ENCODE measurements at regions not wholly inside any gene's neighbourhood (a gene's known extent, or its start where the extent isn't known, plus 50 kb on each side); places are given as distances from the start of the nearest gene placed in this dataset.
"Not testable (repeated sequence)": the region's sequence is repeated elsewhere in the genome, so short reads cannot be mapped to it uniquely, and the experiment has no call there.

- no peak overlapping the region for H3K27ac ChIP-seq (ENCODE audit: low read length)
Observed at GRCh38 chr3:181936774-181937173, 225.0 kb downstream of the SOX2 start.

DNA sequence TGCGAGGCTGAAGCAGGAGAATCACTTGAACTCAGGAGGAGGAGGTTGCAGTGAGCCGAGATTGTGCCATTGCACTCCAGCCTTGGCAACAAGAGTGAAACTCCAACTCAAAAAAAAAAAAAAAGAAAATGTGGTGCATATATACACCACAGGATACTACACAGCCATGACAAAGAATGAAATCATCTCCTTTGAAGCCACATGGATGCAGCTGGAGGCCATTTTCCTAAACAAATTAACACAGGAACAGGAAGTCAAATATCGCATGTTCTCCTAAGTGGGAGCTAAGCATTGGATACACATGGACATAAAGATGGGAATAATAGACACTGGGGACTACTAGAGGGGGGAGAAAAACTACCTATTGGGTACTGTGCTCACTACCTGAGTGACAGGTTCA, 226.9 kb downstream of the SOX2 start:
- not testable (repeated sequence) for H3K27ac ChIP-seq (ENCODE audit: low read length); DNase-seq (ENCODE audit: low read depth, low spot score); H3K4me1 ChIP-seq (ENCODE audit: control insufficient read depth, insufficient read depth, low read length); H3K27me3 ChIP-seq (ENCODE audit: control insufficient read depth, insufficient read depth, low read length); H3K4me3 ChIP-seq (ENCODE audit: low read length); H3K9me3 ChIP-seq (ENCODE audit: control insufficient read depth, insufficient read depth, low read length); H3K36me3 ChIP-seq (ENCODE audit: control insufficient read depth, insufficient read depth, low read length)
- WGBS (ENCODE audit: insufficient coverage, insufficient read length), result no CpG with 5 or more reads among the region's 3 CpGs

More at GRCh38 chr3:181936774-181937173, 225.0 kb downstream of the SOX2 start:
- no CpG with 5 or more reads among the region's 6 CpGs for WGBS (ENCODE audit: insufficient coverage, insufficient read length)
- H3K27me3 ChIP-seq (ENCODE audit: control insufficient read depth, insufficient read depth, low read length), result no peaks in the 10 kb centered on the region
- no peaks in the 10 kb centered on the region for H3K9me3 ChIP-seq (ENCODE audit: control insufficient read depth, insufficient read depth, low read length)
- H3K4me1 ChIP-seq (ENCODE audit: control insufficient read depth, insufficient read depth, low read length), result no peaks in the 10 kb centered on the region; the same call in 1 of the 2 replicates
- no peak for DNase-seq (ENCODE audit: low read depth, low spot score)
- no peak overlapping the region for H3K4me3 ChIP-seq (ENCODE audit: low read length)
- H3K36me3 ChIP-seq (ENCODE audit: control insufficient read depth, insufficient read depth, low read length), result no peaks in the 10 kb centered on the region

- no peaks in the 10 kb centered on the region for H3K27me3 ChIP-seq (ENCODE audit: control insufficient read depth, insufficient read depth, low read length)
- no peak for DNase-seq (ENCODE audit: low read depth, low spot score)
- H3K9me3 ChIP-seq (ENCODE audit: control insufficient read depth, insufficient read depth, low read length), result no peaks in the 10 kb centered on the region
- H3K27ac ChIP-seq (ENCODE audit: low read length), result no peak overlapping the region
- WGBS (ENCODE audit: insufficient coverage, insufficient read length), result no CpG with 5 or more reads among the region's 3 CpGs
- peaks cover 2% of the 10 kb centered on the region; the same call in 1 of the 2 replicates for H3K4me1 ChIP-seq (ENCODE audit: control insufficient read depth, insufficient read depth, low read length)
- H3K36me3 ChIP-seq (ENCODE audit: control insufficient read depth, insufficient read depth, low read length), result no peaks in the 10 kb centered on the region
- no peak overlapping the region for H3K4me3 ChIP-seq (ENCODE audit: low read length)
Observed at GRCh38 chr3:181940703-181941102, 229.0 kb downstream of the SOX2 start.

- DNase-seq (ENCODE audit: low read depth, low spot score), result no peak
- Histone ChIP-seq H3K27ac (ENCODE audit: low read length) (no peak overlapping the region), H3K4me3 (ENCODE audit: low read length) (no peak overlapping the region)
Observed at GRCh38 chr3:181941250-181941649, 229.5 kb downstream of the SOX2 start.

DNA sequence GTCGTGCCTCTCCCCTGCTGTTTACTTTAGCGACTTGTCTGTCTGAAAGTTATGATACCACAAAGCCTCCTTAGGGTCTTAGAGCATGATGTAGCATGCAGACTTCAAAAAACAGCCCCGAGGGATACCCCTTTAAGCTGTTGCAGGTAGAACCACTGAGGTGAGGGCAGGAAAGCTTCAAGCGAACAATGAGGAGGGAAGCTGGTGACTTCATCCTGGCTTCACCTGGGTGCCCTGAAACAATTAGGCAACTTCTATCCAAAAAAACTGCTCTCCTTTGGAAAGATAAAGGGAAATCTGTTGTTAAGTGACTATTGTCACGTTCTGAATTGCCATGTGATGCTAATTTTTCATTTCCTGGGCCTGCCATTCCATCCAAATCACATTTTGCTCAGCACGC, 231.6 kb downstream of the SOX2 start:
- no peaks in the 10 kb centered on the region for H3K27me3 ChIP-seq (ENCODE audit: control insufficient read depth, insufficient read depth, low read length)
- H3K4me1 ChIP-seq (ENCODE audit: control insufficient read depth, insufficient read depth, low read length), result peaks cover 2% of the 10 kb centered on the region; the same call in 1 of the 2 replicates
- no peaks in the 10 kb centered on the region for H3K36me3 ChIP-seq (ENCODE audit: control insufficient read depth, insufficient read depth, low read length)
- no peaks in the 10 kb centered on the region for H3K9me3 ChIP-seq (ENCODE audit: control insufficient read depth, insufficient read depth, low read length)
- WGBS (ENCODE audit: insufficient coverage, insufficient read length), result no CpG with 5 or more reads among the region's 6 CpGs
- H3K4me3 ChIP-seq (ENCODE audit: low read length), result no peak overlapping the region
- H3K27ac ChIP-seq (ENCODE audit: low read length), result no peak overlapping the region
- no peak for DNase-seq (ENCODE audit: low read depth, low spot score)

More at GRCh38 chr3:181941250-181941649, 229.5 kb downstream of the SOX2 start:
- H3K4me1 ChIP-seq (ENCODE audit: control insufficient read depth, insufficient read depth, low read length), result peaks cover 2% of the 10 kb centered on the region; the same call in 1 of the 2 replicates
- H3K9me3 ChIP-seq (ENCODE audit: control insufficient read depth, insufficient read depth, low read length), result no peaks in the 10 kb centered on the region
- H3K36me3 ChIP-seq (ENCODE audit: control insufficient read depth, insufficient read depth, low read length), result no peaks in the 10 kb centered on the region
- WGBS (ENCODE audit: insufficient coverage, insufficient read length), result no CpG with 5 or more reads among the region's 5 CpGs
- no peaks in the 10 kb centered on the region for H3K27me3 ChIP-seq (ENCODE audit: control insufficient read depth, insufficient read depth, low read length)

DNA sequence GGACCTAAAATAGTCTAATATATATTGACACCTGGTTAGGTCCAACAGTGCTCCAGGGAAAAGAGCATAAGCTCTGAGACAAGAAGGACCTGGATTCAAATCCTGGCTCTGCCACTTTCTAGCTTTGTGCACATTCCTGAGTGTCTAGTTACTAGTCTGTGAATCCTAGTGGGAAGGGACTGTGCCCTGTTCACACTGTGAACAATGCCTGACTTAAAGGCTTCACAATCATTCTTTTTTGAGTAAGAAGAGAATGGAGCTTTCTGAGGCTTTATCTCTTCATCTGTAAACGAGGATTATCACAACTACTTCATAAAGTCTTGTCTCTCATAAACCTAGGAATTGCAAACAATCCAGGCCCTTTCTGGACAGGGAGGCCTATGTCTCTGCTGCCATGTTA, 235.9 kb downstream of the SOX2 start:
- no peak overlapping the region for H3K27ac ChIP-seq (ENCODE audit: low read length)
- no peaks in the 10 kb centered on the region for H3K9me3 ChIP-seq (ENCODE audit: control insufficient read depth, insufficient read depth, low read length)
- H3K4me3 ChIP-seq (ENCODE audit: low read length), result no peak overlapping the region
- peaks cover 2% of the 10 kb centered on the region; the same call in 1 of the 2 replicates for H3K4me1 ChIP-seq (ENCODE audit: control insufficient read depth, insufficient read depth, low read length)
- no peaks in the 10 kb centered on the region for H3K27me3 ChIP-seq (ENCODE audit: control insufficient read depth, insufficient read depth, low read length)
- no peak for DNase-seq (ENCODE audit: low read depth, low spot score)
- WGBS (ENCODE audit: insufficient coverage, insufficient read length), result no CpG with 5 or more reads among the region's 1 CpG
- H3K36me3 ChIP-seq (ENCODE audit: control insufficient read depth, insufficient read depth, low read length), result no peaks in the 10 kb centered on the region

GRCh38 chr3:181948286-181948685, 236.6 kb downstream of the SOX2 start:
- Histone ChIP-seq H3K9me3 (ENCODE audit: control insufficient read depth, insufficient read depth, low read length) (no peaks in the 10 kb centered on the region), H3K4me1 (ENCODE audit: control insufficient read depth, insufficient read depth, low read length) (no peaks in the 10 kb centered on the region), H3K4me3 (ENCODE audit: low read length) (no peak overlapping the region), H3K27ac (ENCODE audit: low read length) (no peak overlapping the region), H3K36me3 (ENCODE audit: control insufficient read depth, insufficient read depth, low read length) (no peaks in the 10 kb centered on the region), H3K27me3 (ENCODE audit: control insufficient read depth, insufficient read depth, low read length) (no peaks in the 10 kb centered on the region)
- no CpG with 5 or more reads among the region's 2 CpGs for WGBS (ENCODE audit: insufficient coverage, insufficient read length)
- no peak for DNase-seq (ENCODE audit: low read depth, low spot score)

GRCh38 chr3:181952221-181952620, 240.5 kb downstream of the SOX2 start:
- no peaks in the 10 kb centered on the region for H3K4me1 ChIP-seq (ENCODE audit: control insufficient read depth, insufficient read depth, low read length)
- H3K36me3 ChIP-seq (ENCODE audit: control insufficient read depth, insufficient read depth, low read length), result no peaks in the 10 kb centered on the region
- WGBS (ENCODE audit: insufficient coverage, insufficient read length), result no CpG with 5 or more reads among the region's 5 CpGs
- no peak overlapping the region for H3K4me3 ChIP-seq (ENCODE audit: low read length)
- no peaks in the 10 kb centered on the region for H3K27me3 ChIP-seq (ENCODE audit: control insufficient read depth, insufficient read depth, low read length)
- H3K9me3 ChIP-seq (ENCODE audit: control insufficient read depth, insufficient read depth, low read length), result no peaks in the 10 kb centered on the region
- H3K27ac ChIP-seq (ENCODE audit: low read length), result no peak overlapping the region
- DNase-seq (ENCODE audit: low read depth, low spot score), result no peak

GRCh38 chr3:181952929-181953328, 241.2 kb downstream of the SOX2 start:
- DNase-seq (ENCODE audit: low read depth, low spot score), result no peak
- Histone ChIP-seq H3K36me3 (ENCODE audit: control insufficient read depth, insufficient read depth, low read length) (no peaks in the 10 kb centered on the region), H3K4me3 (ENCODE audit: low read length) (no peak overlapping the region), H3K4me1 (ENCODE audit: control insufficient read depth, insufficient read depth, low read length) (no peaks in the 10 kb centered on the region), H3K27me3 (ENCODE audit: control insufficient read depth, insufficient read depth, low read length) (no peaks in the 10 kb centered on the region), H3K9me3 (ENCODE audit: control insufficient read depth, insufficient read depth, low read length) (no peaks in the 10 kb centered on the region), H3K27ac (ENCODE audit: low read length) (no peak overlapping the region)
- no CpG with 5 or more reads among the region's 4 CpGs for WGBS (ENCODE audit: insufficient coverage, insufficient read length)

DNA sequence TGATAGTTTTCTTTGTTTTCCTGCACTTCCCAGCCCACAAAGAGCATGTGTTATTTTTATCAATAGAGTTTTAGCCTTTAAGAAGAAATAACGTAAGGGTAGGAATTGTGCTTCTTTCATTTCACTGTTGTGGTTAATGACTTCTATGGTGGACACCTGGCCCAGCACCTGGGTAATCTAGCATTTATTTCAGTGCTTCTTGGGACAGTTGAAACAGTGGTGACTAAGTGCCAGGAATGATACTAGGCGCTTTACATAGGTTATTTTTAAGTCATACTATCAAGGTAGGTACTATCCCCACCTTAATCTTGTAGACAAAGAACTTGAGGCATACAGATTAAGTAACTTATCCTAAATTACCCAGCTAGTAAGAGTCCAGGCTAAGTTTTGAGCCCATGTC, 243.8 kb downstream of the SOX2 start:
- DNase-seq (ENCODE audit: low read depth, low spot score), result no peak
- H3K27ac ChIP-seq (ENCODE audit: low read length), result no peak overlapping the region
- H3K4me1 ChIP-seq (ENCODE audit: control insufficient read depth, insufficient read depth, low read length), result no peaks in the 10 kb centered on the region
- no peak overlapping the region for H3K4me3 ChIP-seq (ENCODE audit: low read length)
- no peaks in the 10 kb centered on the region for H3K36me3 ChIP-seq (ENCODE audit: control insufficient read depth, insufficient read depth, low read length)
- H3K9me3 ChIP-seq (ENCODE audit: control insufficient read depth, insufficient read depth, low read length), result no peaks in the 10 kb centered on the region
- no peaks in the 10 kb centered on the region for H3K27me3 ChIP-seq (ENCODE audit: control insufficient read depth, insufficient read depth, low read length)
- no CpG with 5 or more reads among the region's 2 CpGs for WGBS (ENCODE audit: insufficient coverage, insufficient read length)

- no CpG with 5 or more reads among the region's 5 CpGs for WGBS (ENCODE audit: insufficient coverage, insufficient read length)
- Histone ChIP-seq H3K36me3 (ENCODE audit: control insufficient read depth, insufficient read depth, low read length) (no peaks in the 10 kb centered on the region), H3K4me1 (ENCODE audit: control insufficient read depth, insufficient read depth, low read length) (no peaks in the 10 kb centered on the region), H3K27ac (ENCODE audit: low read length) (no peak overlapping the region), H3K9me3 (ENCODE audit: control insufficient read depth, insufficient read depth, low read length) (no peaks in the 10 kb centered on the region), H3K27me3 (ENCODE audit: control insufficient read depth, insufficient read depth, low read length) (no peaks in the 10 kb centered on the region), H3K4me3 (ENCODE audit: low read length) (no peak overlapping the region)
- no peak for DNase-seq (ENCODE audit: low read depth, low spot score)
Observed at GRCh38 chr3:181956122-181956521, 244.4 kb downstream of the SOX2 start.

Data from iPS DF 6.9 (cell line).